Umbilical cord (tissue), 1 donor: ENCODE measurements at regions not wholly inside any gene's neighbourhood (a gene's known extent, or its start where the extent isn't known, plus 50 kb on each side); places are given as distances from the start of the nearest gene placed in this dataset.

ENCODE experiments used
- DNase-seq: peaks from one replicate; pipeline ENCODE4 v3.0.0-alpha.2; 2015; ENCODE audit warnings: low spot score

DNA sequence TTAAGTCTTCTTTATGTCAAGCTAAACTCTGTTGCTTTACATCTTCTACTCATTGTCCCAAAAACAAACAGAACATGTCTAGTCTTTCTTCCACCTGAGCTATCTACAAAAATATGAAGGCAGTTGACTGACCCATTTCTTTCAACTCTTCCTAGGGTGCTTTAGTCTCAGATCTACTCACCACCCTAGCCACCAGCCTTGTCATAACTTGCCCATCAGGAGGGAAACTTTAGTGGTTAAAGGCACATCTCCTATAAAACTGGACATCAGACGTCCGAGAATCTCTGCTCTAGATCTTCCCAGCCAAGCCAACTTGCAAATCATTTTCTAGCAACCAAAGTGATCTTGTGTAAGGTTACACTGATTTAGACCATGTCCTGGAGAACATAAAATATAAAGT, 205.0 kb downstream of the ACTL7B start:
- no peak for DNase-seq

DNA sequence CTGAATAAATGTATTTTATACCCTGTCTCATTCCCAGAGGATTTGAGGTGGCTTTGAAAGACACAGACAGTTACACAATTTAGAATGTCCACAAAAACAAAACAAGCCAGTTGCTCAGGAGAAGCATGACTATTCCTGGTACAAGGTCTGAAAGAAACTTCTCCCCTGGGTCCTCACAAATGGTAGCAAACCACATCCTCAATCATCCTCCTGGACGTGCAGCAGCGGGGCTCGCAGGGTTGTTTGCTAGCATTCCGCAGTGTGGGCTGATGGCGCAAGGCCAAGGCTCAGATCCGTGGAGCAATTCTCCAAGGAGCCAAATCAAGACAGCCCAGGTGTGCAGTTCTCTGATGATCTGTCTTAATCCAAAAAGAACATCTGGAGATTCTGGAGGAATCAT, 210.3 kb downstream of the ACTL7B start:
- no peak for DNase-seq

DNA sequence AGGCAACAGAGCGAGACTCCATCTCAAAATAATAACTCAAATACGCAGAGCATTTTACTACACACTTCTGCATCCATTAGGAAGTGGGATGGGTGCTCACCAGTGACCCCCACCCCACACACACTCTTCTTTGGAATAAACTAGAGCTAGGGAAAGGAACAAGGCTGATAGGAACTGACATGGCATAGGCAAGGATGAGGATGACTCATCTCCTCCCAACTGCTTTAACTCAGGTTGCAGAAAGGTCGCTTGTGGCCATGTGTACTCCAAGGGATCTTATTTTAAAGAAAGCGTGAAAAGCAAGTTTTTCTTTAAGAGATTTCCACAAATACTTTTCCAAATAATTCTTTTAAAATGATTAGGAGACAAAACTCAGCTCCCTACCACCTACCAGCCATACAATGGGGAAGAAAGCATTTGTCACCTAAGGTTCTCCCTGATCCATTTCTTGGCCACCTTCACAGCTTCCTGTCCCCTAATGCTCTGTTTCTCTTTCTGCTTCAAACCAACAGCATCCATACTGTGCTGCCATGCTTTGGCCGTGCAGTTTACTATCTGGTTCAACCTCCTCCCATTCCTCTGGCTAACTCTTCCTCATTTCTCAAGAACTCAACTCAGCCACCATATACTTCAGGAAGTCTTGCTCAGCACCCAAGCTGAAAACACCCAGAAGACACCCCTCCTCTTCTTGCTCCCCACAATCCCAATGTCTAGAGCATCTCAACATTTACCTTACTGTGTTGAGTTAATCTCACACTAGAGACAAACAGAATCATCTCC, 211.9 kb downstream of the ACTL7B start:
- DNase-seq = no peak

DNA sequence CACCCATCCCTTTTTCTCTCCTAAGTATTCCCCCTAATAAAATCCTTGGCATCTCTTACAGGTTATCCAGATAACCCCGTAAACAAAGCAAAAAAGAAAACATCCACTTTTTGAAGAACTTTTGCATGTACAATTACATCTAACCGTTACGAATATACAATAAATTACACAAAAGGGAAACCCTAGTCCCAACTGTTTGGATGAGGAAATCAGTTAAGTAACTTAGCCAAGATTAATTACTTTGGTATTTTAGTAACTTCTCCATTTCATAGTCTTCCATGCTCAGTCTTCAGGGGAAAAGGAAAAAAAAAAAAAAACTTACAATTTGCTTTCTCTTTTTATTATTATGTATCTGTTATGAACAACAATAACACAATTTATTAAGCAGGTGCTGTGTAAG, 212.9 kb downstream of the ACTL7B start:
- no peak for DNase-seq

DNA sequence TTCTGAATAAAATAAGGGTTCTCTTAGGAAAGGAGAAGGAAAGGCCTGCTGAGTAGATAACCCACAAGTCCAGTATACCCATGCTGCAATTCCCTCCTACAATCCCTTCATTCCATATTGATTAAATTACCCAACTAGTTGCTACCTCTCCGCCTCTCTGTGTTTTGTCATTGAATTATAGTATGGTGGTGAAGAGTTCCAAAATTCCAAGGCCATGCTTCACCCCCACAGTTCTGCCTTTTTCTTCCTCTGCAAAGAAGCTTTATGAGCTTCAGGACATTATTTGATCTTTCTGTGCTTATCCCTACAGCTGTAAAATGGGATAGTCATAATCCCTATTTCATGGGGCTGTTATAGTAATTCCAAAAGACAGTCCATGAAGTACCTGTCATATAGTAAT, 215.6 kb downstream of the ACTL7B start:
- DNase-seq = peak; percentile 59

DNA sequence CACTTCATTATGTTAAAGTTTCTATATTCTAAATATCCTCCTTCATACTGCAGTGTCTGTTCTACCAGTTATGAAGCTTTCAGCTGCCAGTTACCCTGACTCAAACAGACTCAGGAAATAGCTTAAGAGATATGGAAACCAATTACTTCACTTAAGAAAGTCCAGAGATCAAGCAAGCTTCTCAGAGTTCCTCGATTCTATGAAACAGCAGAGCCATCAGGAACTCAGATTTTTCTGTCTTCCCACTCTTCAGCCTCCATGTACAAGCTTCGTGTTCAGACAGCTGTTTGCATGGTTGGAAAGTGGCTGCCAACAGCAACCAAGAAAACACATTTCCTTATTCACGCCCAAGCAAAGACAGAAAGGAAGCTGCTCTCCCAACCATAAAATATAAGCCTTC, 216.1 kb downstream of the ACTL7B start:
- peak; percentile 55 for DNase-seq

DNA sequence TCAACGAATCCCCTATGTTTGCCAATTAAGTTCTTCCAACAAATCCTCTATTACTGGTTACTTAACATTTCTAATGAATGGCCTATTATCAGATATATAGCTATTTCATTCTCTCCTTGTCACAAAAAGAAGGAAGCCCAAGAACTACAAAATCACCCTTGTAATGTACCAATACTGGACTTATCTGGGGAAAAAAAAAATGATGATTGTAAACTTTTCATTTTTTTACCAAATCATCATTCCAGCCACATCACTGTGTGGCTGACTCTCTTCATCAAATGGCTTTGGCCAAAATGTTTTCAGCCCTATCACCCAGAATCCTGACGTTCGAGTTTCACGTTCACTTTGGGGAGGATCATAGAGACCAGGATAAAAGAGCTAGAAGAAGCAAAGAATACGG, 216.7 kb downstream of the ACTL7B start:
- DNase-seq = no peak

DNA sequence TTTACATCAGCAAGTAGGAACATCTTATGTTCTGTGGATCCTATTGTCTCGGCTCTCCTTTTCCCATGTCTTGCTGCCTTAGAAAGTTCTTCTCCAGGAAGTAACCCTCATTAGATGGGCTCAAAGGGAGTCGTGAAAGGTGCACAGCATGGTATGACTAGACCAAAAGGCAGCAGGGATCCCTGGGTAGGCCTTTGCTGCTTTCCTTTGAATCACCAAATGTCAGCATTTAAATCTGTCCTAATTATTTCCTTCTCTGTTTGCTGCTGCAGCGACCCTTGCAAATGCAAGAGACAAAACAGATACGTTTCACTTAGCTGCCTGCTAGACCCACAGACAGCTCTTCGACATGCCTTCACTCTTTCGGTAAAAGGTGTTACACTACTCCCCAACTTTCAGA, 218.4 kb downstream of the ACTL7B start:
- DNase-seq = no peak

DNA sequence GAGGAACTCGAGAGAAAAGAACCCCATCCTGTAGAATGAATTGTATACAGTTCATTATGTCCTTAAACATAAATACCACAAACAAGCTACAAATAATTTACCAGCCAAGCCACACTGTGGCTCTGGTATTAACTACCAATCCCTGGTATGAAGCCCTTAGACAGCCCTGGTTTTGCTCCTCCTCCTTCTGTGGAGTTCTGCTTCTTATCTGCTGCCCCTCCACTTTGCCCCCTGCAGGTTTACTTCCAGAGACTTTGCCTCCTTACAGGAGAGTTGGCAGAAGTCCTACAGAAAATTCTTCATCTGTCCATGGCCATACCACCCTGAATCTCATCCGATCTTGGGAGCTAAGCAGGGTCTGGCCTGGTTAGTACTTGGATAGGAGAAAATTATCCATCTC, 219.8 kb downstream of the ACTL7B start:
- DNase-seq = peak; percentile 80

DNA sequence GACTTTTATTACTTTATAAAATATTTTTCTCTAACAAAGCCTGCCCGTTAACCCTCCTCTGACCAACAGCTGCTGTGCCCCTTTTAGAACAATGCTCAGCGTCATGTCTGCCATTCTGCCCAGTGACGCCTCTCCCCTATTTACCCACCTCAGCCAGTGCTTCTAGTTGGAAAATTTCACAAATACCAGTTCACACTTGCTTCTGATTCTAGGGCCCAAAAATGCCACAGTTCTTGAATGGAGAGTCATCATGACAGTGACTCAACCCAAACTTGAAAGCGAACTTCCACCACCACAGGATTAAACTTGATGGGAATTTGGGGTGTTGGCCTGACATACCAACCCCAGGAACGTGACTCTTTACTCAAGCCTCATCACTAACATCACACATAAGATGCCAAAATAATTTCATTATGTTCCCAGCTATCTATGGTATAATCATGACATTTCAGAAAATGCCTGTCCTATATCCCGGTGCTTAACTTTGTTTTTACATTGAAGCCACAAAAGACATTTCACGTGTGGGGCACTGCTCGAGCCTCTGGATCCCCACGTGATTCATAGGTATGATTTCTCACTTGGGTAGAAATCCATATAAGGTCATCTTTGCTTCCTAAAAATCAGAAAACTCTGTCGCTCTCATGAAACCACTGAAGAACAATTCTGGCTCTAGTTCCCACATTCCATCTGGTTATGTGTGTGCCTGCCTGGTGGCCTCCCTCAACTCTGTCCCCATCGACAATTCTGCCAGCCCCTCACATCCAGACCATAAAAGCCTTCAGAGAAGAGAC, 220.9 kb downstream of the ACTL7B start:
- peak; percentile 29 for DNase-seq

DNA sequence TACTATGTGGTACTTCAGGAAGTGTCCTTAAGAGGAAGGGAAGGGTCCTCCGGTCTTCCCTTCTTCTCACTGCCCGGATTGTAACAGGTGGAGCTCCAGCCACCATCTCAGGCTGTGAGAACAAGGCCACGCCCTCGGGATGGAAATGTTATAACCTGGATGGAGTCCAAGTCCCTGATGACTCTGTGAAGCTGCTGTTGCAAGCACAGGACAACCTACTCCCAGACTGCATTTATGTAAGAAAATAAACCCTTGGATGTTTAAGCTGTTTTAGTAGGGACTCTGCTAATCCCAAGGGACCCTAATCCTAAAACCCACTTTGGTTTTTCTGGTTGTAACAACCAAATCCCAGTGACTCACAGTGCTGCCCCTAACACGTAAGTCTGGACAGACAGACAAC, 221.6 kb downstream of the ACTL7B start:
- DNase-seq = peak; percentile 68

DNA sequence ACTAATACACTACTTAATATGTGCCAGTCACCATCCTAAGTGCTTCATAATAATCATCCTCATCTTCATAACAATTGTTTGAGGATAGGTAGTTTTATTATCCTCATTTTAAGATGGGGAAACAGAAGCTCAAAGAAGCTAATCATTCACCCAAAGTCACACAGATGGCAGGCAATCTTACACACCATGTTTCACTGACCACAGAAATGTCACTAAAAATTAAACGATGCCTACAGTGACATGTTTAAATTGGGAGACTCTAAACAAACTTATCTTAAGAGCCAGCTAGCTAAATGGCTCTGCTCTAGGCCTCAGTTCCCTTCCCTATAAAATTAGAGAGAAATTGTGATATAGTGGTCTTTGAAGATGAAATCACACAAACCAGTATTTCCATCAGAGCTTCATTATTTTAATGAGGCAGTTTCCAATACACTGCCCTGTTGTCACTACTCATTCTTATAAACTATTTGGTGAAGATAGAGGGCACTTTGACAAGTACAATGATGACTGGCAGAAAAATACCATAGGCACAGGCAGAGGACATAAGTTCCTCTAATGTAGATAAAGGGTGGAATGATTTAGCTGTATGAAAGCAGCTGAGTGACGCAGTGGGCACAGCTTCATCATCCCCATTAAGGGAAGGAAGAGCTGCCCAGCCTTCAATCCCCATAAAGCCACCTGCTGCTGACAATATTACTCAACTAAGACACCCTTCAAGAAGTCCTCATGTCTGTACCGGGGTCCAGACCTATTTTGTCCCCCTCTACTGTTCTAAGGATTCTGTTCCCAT, 224.1 kb downstream of the ACTL7B start:
- no peak for DNase-seq

DNA sequence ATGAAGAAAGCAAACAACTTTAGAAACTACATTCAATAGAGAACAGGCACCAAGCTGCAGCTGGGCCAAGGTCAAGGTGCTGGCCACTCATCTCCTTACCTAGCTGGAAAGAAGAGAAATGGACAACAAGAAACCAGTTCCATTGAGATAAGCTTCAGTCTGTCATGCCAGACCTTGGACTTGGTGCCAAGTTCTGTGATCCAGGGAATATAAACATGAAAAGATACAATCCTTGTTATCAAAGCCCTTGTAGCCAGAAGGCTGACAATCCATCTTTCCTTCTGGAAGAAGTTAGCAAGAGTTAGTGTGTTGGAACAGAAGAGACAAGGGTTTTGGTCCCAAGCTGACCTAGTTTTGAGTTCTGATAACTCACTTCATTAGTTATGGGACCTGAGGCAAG, 227.5 kb downstream of the ACTL7B start:
- peak; percentile 76 for DNase-seq

DNA sequence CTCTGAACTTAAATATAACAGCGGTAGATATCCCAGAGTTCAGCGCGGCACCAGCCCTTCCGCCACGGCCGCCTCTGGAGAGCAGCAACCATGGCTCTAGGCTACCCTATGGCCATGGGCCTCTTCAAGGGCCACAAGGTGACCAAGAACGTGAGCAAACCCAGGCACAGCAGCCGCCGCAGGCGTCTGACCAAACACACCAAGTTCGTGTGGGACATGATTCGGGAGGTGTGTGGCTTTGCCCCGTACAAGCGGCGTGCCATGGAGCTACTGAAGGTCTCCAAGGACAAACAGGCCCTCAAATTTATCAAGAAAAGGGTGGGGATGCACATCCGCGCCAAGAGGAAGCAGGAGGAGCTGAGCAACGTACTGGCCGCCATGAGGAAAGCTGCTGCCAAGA, 229.0 kb downstream of the ACTL7B start:
- DNase-seq = no peak

DNA sequence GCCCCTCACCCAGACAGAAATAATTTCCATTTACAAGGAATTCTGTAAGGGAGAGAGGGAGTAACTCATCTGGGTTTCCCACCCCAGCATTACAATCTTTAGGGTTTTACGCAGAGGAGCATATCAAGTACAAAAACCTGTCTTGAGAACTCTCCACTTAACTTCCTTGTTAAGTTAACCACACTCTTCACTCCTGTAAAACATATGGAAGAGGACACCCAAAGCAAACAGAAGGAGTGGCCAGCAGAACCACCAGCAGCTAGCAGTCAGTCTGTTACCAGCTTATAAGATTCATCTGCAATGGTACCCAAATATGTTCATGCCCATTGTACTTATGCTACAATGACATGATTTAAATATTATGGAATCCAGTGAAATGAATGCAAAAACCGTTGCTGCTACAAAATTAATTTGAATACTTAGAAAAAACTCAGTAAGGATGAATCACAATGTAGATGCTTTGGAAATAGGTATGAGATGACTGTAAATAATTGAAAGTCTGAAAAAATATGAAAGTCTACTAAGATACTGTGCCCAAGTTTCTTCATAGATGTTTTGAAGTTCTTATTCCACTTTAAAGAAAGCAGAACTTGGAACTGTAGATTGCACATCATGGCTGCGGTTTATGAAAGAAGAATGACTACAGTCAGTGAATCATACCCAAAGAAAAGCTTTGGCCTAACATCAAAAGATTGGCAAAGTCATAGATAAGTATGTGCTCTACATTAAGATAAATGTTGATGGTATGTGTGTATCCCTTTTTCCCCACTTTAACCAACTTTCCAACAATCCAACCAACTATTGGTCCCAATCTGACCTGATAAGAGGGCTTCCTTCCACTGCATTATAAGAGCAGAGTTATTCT, 233.6 kb downstream of the ACTL7B start:
- peak; percentile 86 for DNase-seq

DNA sequence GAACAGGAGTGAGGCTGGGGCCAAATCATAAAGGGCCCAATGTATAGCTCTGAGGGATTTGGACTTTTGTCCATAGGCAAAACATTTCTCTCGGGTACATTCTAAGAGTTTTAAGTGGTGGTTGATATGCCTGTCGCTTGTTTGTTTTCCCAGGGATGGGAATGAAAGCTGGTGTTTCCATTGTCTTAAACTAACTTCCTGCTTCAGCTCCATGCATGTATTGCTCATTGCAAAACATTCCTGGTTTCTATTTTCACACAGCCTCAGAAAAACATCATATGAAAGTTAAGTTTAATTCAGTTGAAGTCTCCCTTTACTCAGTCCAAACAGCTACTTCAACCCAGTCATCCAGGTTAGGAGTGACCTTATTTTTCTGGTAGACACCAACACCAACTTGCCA, 235.0 kb downstream of the ACTL7B start:
- no peak for DNase-seq

DNA sequence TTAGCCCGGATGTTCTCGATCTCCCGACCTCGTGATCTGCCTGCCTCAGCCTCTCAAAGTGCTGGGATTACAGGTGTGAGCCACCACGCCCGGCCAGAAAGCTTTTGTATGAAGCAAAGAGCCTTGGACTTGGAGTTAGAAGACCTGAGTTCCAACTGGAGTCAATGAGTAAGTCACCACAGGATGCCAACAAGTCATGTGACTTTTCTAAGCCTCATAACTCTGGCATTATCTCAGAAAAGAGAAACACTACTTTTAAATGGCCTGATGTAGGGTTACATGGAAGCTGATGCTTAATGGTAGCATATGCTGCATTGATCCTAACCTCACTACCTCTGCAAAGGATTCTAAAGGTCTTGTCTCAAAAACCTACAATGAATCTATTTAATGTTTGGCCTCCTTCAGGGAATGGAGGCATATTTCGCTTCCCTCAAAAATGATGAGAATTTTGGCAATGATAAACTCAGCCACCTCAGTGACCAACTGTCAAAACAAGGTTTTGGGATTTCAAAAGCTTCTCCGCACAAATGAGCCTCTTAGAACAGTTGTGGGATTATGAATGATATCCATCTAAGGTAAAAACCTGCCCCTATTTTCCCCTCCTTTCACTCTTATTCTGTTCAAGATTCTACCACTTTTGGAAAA, 236.8 kb downstream of the ACTL7B start:
- DNase-seq = no peak

DNA sequence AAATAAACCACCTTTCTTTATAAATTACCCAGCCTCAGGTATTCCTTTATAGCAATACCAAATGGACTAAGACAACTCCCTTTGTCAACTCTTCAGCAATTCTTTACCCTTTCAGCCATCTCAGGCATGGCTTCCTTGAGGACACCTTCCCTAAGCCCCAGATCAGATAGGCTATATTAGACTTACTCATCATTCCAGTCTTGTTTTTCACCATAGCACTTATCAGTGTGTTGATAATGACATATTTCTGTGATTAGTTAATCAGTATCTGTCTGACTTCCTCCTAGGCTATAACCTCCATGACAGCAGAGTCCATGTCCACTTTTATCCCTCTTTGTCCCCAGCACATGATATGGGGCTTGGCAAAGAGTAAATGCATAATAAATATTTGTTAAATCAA, 238.1 kb downstream of the ACTL7B start:
- DNase-seq = no peak

DNA sequence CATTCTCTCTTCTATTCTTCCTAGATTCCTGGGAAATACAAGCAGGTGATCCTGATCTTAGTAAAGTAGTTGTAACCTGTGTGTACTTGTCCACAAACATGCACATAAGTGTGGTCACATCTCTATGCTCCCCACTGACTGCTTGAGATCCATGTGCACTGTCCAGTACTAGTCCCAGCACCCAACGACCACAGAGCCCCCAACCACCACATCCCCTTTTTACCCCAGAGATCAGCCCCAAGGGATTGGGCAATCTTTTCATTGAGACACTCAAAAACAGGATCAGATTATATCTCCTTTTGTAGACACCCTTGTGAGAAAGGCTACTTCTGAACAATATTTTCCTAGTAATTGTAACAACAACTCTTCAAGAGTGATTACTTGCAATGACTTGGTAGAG, 240.6 kb downstream of the ACTL7B start:
- DNase-seq = no peak

DNA sequence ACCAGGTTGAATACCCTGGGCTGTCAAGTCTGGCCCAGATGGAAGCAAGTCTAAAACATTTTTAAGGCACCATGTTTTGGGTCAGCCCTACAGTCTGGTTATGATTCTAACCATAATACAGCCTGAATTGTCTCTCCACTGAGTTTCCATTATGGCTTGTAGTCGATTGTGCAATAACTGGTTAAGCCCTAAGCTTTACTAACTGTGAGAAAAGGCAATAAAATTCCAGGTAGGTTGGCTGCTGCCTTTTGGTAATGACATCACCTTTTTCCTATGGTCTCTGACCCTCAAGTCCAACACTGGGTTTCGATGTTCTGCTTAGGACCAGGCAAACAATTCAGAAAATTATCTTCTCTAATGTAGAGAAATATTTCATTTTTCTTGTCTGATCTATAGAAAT, 243.3 kb downstream of the ACTL7B start:
- DNase-seq = no peak

DNA sequence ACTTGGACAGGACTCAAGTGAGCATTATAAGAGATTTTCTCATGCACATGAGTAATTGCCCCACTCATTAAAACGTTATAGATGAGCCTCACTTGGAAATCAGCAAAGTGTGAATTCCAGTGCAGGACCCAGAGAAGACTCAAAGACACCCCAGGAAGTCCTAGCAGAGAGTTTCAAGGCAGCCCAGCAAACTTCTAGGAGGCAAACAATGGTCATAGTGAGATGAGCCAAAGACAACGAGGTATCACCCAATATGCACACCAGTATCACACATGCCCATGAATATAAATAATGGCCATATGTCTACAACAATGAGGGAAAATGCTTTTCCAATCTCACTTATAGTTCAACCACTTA, 245.9 kb downstream of the ACTL7B start:
- DNase-seq = no peak
